ENCODE measurements at regions not wholly inside any gene's neighbourhood (a gene's known extent, or its start where the extent isn't known, plus 50 kb on each side); places are given as distances from the start of the nearest gene placed in this dataset.

- no peak for TF ChIP-seq ELF1 (tag; IDR thresholded peaks at IDR 0.05)
- TF ChIP-seq SAFB (IDR thresholded peaks at IDR 0.05; ENCODE audit: borderline replicate concordance, low read depth, low read length), result no peak
- no peak for TF ChIP-seq SMAD4 (CRISPR knock-in tag; conservative IDR thresholded peaks at IDR 0.05)
- no peak for TF ChIP-seq ILF3 (IDR thresholded peaks at IDR 0.05; ENCODE audit: borderline replicate concordance)
- no peak for TF ChIP-seq NUFIP1 (IDR thresholded peaks at IDR 0.05; ENCODE audit: partially characterized antibody)
- no peak for TF ChIP-seq ZNF639 (CRISPR knock-in tag; conservative IDR thresholded peaks at IDR 0.05 in 1 of 2, IDR thresholded peaks at IDR 0.05 in 1 of 2)
- 0 out of 2 replicates have a peak, but pooled peaks have one; percentile 26 for TF ChIP-seq DEAF1 (CRISPR knock-in tag; IDR thresholded peaks at IDR 0.05)
- no peak for TF ChIP-seq MLLT1 (IDR thresholded peaks at IDR 0.05)
- no peak for TF ChIP-seq SRSF9 (IDR thresholded peaks at IDR 0.05; ENCODE audit: borderline replicate concordance, low read depth, low read length)
- TF ChIP-seq RBM25 (IDR thresholded peaks at IDR 0.05; ENCODE audit: low read depth, low read length, severe bottlenecking), result no peak
- no peak for TF ChIP-seq HDAC8 (tag; IDR thresholded peaks at IDR 0.05)
- TF ChIP-seq ZBTB34 (CRISPR knock-in tag; IDR thresholded peaks at IDR 0.05), result no peak
- 0 out of 2 replicates have a peak, but pooled peaks have one; percentile 18 for TF ChIP-seq KLF16 (IDR thresholded peaks at IDR 0.05)
- no peak for TF ChIP-seq RBM39 (optimal IDR thresholded peaks at IDR 0.05; ENCODE audit: low read depth, low read length)
- TF ChIP-seq CTCF (IDR thresholded peaks at IDR 0.05 in 2 of 3, conservative IDR thresholded peaks at IDR 0.05 in 1 of 3; ENCODE audit: insufficient read depth in 2 of 3, low read depth in 1 of 3, low read length in 3 of 3), result peak; percentile 62 to 70 (median 67)
Measured at GRCh38 chr2:129396980-129397599, 582.4 kb upstream of the RAB6C start (continued).
